IMR-90 (cell line): ENCODE measurements at regions not wholly inside any gene's neighbourhood (a gene's known extent, or its start where the extent isn't known, plus 50 kb on each side); places are given as distances from the start of the nearest gene placed in this dataset.

Experiments used
- ATAC-seq: fragments of 200-7000 bp; cut with Tn5 transposase; 2 replicates; pipeline ENCODE4 v1.9.1; 2020; ENCODE audit warnings: low read depth, mild to moderate bottlenecking, moderate library complexity
- BruUV-seq: library from RNA; stranded (reverse); fragments of 400-500 nt; replicated peaks from 2 replicates; lab custom pipeline; 2021; lab: Mats Ljungman, UMichigan
- CTCF ChIA-PET: fragments of 300-600 bp; formaldehyde crosslinking; extraction: SDS; loops from one replicate; lab custom pipeline; 2021; ENCODE audit warnings: antibody characterized with exemption; lab: Yijun Ruan, JAX
- POLR2A ChIA-PET: fragments of 300-600 bp; sonication (Branson Sonifier 250); formaldehyde crosslinking; loops from one replicate; lab custom pipeline; 2022; ENCODE audit warnings: antibody characterized with exemption; ENCODE audit not compliant: unreplicated experiment; lab: Charles Lee
- DNase-seq: peaks from one replicate; pipeline ENCODE4 v3.0.0; 2013
- H2AFZ ChIP-seq: replicated peaks from 2 replicates; pipeline ENCODE3; 2013; ENCODE audit warnings: low read length, mild to moderate bottlenecking; ENCODE audit not compliant: poor library complexity
- H2AK5ac ChIP-seq: 2 replicates; pipeline ENCODE4 v1.6.1; 2013; ENCODE audit warnings: low read depth, low read length, inconsistent platforms
- H2AK9ac ChIP-seq: replicated peaks from 2 replicates; pipeline ENCODE3; 2013; ENCODE audit warnings: mild to moderate bottlenecking, low read depth, low read length, moderate library complexity; ENCODE audit not compliant: poor library complexity
- H2BK120ac ChIP-seq: 2 replicates; pipeline ENCODE4 v1.6.1; 2013; ENCODE audit warnings: low read depth, low read length, inconsistent platforms
- H2BK15ac ChIP-seq: 3 replicates; pipeline ENCODE4 v1.6.1; 2013; ENCODE audit warnings: low read depth, low read length, inconsistent platforms
- H2BK20ac ChIP-seq: 2 replicates; pipeline ENCODE4 v1.6.1; 2013; ENCODE audit warnings: low read depth, mild to moderate bottlenecking, inconsistent platforms, low read length, moderate library complexity
- H2BK5ac ChIP-seq: 2 replicates; pipeline ENCODE4 v1.6.1; 2013; ENCODE audit warnings: mild to moderate bottlenecking, low read depth, low read length, inconsistent platforms; ENCODE audit not compliant: poor library complexity, severe bottlenecking
- H3K14ac ChIP-seq: replicated peaks from 2 replicates; pipeline ENCODE4 v1.6.1; 2013; ENCODE audit warnings: low read depth, low read length, inconsistent platforms
- H3K18ac ChIP-seq: 2 replicates; pipeline ENCODE4 v1.6.1; 2013; ENCODE audit warnings: low read depth, low read length, control low read depth
- H3K23ac ChIP-seq: 2 replicates; pipeline ENCODE4 v1.6.1; 2013; ENCODE audit warnings: low read depth, low read length, inconsistent platforms
- H3K27ac ChIP-seq: 2 replicates; pipeline ENCODE4 v1.5.1; 2013; ENCODE audit warnings: mild to moderate bottlenecking, control low read depth, low read length; ENCODE audit not compliant: insufficient read depth
- H3K27me3 ChIP-seq: 2 replicates; pipeline ENCODE4 v1.6.1; 2013; ENCODE audit warnings: low read length; ENCODE audit not compliant: control insufficient read depth, insufficient read depth
- H3K36me3 ChIP-seq: 2 replicates; pipeline ENCODE4 v1.6.1; 2013; ENCODE audit warnings: low read length, mixed read lengths; ENCODE audit not compliant: control insufficient read depth, insufficient read depth
- H3K4ac ChIP-seq: 2 replicates; pipeline ENCODE4 v1.6.1; 2013; ENCODE audit warnings: low read depth, low read length, inconsistent platforms
- H3K4me1 ChIP-seq: 2 replicates; pipeline ENCODE4 v1.6.1; 2013; ENCODE audit warnings: low read length, mixed read lengths; ENCODE audit not compliant: control insufficient read depth, insufficient read depth
- H3K4me2 ChIP-seq: 2 replicates; pipeline ENCODE4 v1.6.1; 2013; ENCODE audit warnings: low read depth, mild to moderate bottlenecking, control low read depth, low read length, moderate library complexity
- H3K4me3 ChIP-seq: 2 replicates; pipeline ENCODE4 v1.5.1; 2013; ENCODE audit warnings: low read depth, mild to moderate bottlenecking, control low read depth, low read length, moderate library complexity; ENCODE audit not compliant: insufficient read depth
- H3K56ac ChIP-seq: 2 replicates; pipeline ENCODE4 v1.6.1; 2013; ENCODE audit warnings: low read length, inconsistent platforms; ENCODE audit not compliant: insufficient read depth; ENCODE audit errors: extremely low read depth
- H3K79me1 ChIP-seq, 2 experiments: 2 replicates each; pipeline ENCODE4 v1.6.1; 2013; ENCODE audit warnings: low read length in 2 of 2, inconsistent platforms in 1 of 2, low read depth in 1 of 2
- H3K9ac ChIP-seq: 2 replicates; pipeline ENCODE4 v1.6.1; 2013; ENCODE audit warnings: low read depth, low read length, control low read depth
- H3K9me1 ChIP-seq: 2 replicates; pipeline ENCODE4 v1.6.1; 2013; ENCODE audit warnings: low read length, inconsistent platforms; ENCODE audit not compliant: insufficient read depth
- H3K9me3 ChIP-seq: 2 replicates; pipeline ENCODE4 v1.6.1; 2013; ENCODE audit warnings: low read length; ENCODE audit not compliant: control insufficient read depth, insufficient read depth
- H4K20me1 ChIP-seq: 2 replicates; pipeline ENCODE4 v1.6.1; 2013; ENCODE audit warnings: low read length, inconsistent platforms; ENCODE audit not compliant: insufficient read depth
- H4K5ac ChIP-seq: 2 replicates; pipeline ENCODE4 v1.6.1; 2013; ENCODE audit warnings: mild to moderate bottlenecking, low read depth, low read length, control low read depth
- H4K8ac ChIP-seq, 2 experiments: 2 replicates each; pipeline ENCODE4 v1.6.1; 2013; ENCODE audit warnings: low read depth in 2 of 2, low read length in 2 of 2, control low read depth in 1 of 2, inconsistent platforms in 1 of 2
- H4K91ac ChIP-seq: 2 replicates; pipeline ENCODE4 v1.6.1; 2013; ENCODE audit warnings: low read depth, low read length, inconsistent platforms; ENCODE audit not compliant: insufficient read depth
- BHLHE40 ChIP-seq: fragments of 150-350 bp; IDR thresholded peaks from 2 replicates; pipeline ENCODE4 v1.6.1; 2016; ENCODE audit warnings: mild to moderate bottlenecking, low read depth, low read length
- CEBPB ChIP-seq: IDR thresholded peaks from 2 replicates; pipeline ENCODE4 v1.6.1; 2012; ENCODE audit warnings: low read depth, low read length, improper control_type of control experiment
- CHD1 ChIP-seq: IDR thresholded peaks from 2 replicates; pipeline ENCODE4 v1.6.1; 2012; ENCODE audit warnings: low read depth, low read length, improper control_type of control experiment
- FOS ChIP-seq: fragments of 150-350 bp; IDR thresholded peaks from 2 replicates; pipeline ENCODE4 v1.6.1; 2016; ENCODE audit warnings: low read depth, low read length
- MAFK ChIP-seq: IDR thresholded peaks from 2 replicates; pipeline ENCODE4 v1.6.1; 2012; ENCODE audit warnings: low read depth, low read length, improper control_type of control experiment
- MAZ ChIP-seq: IDR thresholded peaks from 2 replicates; pipeline ENCODE4 v1.6.1; 2012; ENCODE audit warnings: low read depth, mild to moderate bottlenecking, low read length, improper control_type of control experiment, moderate library complexity, borderline replicate concordance
- MXI1 ChIP-seq: IDR thresholded peaks from 2 replicates; pipeline ENCODE4 v1.6.1; 2012; ENCODE audit warnings: low read depth, mild to moderate bottlenecking, low read length, moderate library complexity, borderline replicate concordance
- NFE2L2 ChIP-seq: fragments of 150-350 bp; IDR thresholded peaks from 2 replicates; pipeline ENCODE4 v1.6.1; 2016; ENCODE audit warnings: low read depth, mild to moderate bottlenecking, low read length
- RAD21 ChIP-seq: IDR thresholded peaks from 2 replicates; pipeline ENCODE4 v1.6.1; 2012; ENCODE audit warnings: low read length, improper control_type of control experiment
- RFX5 ChIP-seq: IDR thresholded peaks from 2 replicates; pipeline ENCODE4 v1.8.0; 2012; ENCODE audit warnings: low read depth, mild to moderate bottlenecking, low read length, moderate library complexity
- SMC3 ChIP-seq: fragments of 150-350 bp; IDR thresholded peaks from 2 replicates; pipeline ENCODE4 v1.6.1; 2016; ENCODE audit warnings: low read depth, mild to moderate bottlenecking, antibody characterized with exemption, low read length, moderate library complexity
- WGBS, 2 experiments: methylation state at CpG; one replicate each; pipeline versions ENCODE4 v1.1.5 to v1.1.7; 2013; ENCODE audit warnings: missing lambda C conversion rate in 2 of 2; ENCODE audit not compliant: insufficient read length in 1 of 2; ENCODE audit errors: extremely low coverage in 2 of 2; 5-methylcytosine and 5-hydroxymethylcytosine counted together
- dilution Hi-C: fragments of 300-500 bp; cut with HindIII; formaldehyde crosslinking; loops from one replicate; pipeline ENCODE4 v1.14.3; 2018; ENCODE audit warnings: low sequenced_read_pairs; ENCODE audit not compliant: unreplicated experiment
- in situ Hi-C: fragments of 300-500 bp; cut with MboI; formaldehyde crosslinking; loops from 3 replicates; pipeline ENCODE4 v1.14.3; 2019; ENCODE audit warnings: low sequenced_read_pairs, inconsistent platforms, mixed read lengths
- intact Hi-C: fragments of 100-400 bp; cut with micrococcal nuclease; formaldehyde crosslinking; loops from 2 replicates; pipeline ENCODE4 v1.10.0; 2022
- TF ChIP-seq, protein P1 (sequence below): fragments of 150-350 bp; IDR thresholded peaks from 2 replicates; pipeline ENCODE4 v1.6.1; 2016; ENCODE audit warnings: low read depth, mild to moderate bottlenecking, low read length, moderate library complexity, borderline replicate concordance
- TF ChIP-seq, protein P2 (sequence below): conservative IDR thresholded peaks from 2 replicates; pipeline ENCODE4 v1.5.1; 2012; ENCODE audit warnings: mild to moderate bottlenecking, low read depth, low read length, improper control_type of control experiment
- TF ChIP-seq, protein P3 (sequence below): fragments of 150-350 bp; IDR thresholded peaks from 2 replicates; pipeline ENCODE4 v1.6.1; 2017; ENCODE audit warnings: mild to moderate bottlenecking, antibody characterized with exemption, low read length, low read depth

DNA sequence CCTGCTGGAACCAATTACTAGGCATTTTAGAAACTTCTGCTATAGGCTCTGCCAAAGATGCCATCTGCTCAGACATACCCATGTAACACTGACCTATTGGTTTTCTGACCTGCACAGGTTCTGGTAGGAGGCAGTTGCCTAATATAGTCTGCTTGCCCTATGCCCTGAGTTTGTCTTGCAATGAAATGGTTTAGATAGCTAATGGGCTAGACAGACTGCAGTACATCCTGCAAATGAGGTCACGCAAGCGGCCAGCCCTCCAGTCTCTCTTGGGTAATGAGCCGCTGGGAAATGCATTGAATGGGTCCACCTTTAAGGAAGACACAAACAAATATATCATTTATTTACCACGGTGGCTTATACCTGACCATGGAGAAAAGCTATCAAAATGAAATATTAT is 90.6 kb upstream of the B3GAT2 start:
- intact Hi-C loops = no loop called here
- no peak overlapping the region for H3K23ac ChIP-seq
- no peak overlapping the region for H4K5ac ChIP-seq
- TF ChIP-seq, protein P1, sequence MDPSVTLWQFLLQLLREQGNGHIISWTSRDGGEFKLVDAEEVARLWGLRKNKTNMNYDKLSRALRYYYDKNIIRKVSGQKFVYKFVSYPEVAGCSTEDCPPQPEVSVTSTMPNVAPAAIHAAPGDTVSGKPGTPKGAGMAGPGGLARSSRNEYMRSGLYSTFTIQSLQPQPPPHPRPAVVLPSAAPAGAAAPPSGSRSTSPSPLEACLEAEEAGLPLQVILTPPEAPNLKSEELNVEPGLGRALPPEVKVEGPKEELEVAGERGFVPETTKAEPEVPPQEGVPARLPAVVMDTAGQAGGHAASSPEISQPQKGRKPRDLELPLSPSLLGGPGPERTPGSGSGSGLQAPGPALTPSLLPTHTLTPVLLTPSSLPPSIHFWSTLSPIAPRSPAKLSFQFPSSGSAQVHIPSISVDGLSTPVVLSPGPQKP = no peak
- TF ChIP-seq CHD1 = no peak
- TF ChIP-seq, protein P2, sequence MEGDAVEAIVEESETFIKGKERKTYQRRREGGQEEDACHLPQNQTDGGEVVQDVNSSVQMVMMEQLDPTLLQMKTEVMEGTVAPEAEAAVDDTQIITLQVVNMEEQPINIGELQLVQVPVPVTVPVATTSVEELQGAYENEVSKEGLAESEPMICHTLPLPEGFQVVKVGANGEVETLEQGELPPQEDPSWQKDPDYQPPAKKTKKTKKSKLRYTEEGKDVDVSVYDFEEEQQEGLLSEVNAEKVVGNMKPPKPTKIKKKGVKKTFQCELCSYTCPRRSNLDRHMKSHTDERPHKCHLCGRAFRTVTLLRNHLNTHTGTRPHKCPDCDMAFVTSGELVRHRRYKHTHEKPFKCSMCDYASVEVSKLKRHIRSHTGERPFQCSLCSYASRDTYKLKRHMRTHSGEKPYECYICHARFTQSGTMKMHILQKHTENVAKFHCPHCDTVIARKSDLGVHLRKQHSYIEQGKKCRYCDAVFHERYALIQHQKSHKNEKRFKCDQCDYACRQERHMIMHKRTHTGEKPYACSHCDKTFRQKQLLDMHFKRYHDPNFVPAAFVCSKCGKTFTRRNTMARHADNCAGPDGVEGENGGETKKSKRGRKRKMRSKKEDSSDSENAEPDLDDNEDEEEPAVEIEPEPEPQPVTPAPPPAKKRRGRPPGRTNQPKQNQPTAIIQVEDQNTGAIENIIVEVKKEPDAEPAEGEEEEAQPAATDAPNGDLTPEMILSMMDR = no peak
- no peak for TF ChIP-seq FOS
- no peak for TF ChIP-seq RFX5
- no peak for TF ChIP-seq NFE2L2
- TF ChIP-seq MAFK = no peak
- no peak for TF ChIP-seq SMC3
- no peak for TF ChIP-seq CEBPB
- no peak for TF ChIP-seq MAZ
- TF ChIP-seq MXI1 = no peak
- TF ChIP-seq BHLHE40 = no peak
- TF ChIP-seq RAD21 = no peak
- TF ChIP-seq, protein P3, sequence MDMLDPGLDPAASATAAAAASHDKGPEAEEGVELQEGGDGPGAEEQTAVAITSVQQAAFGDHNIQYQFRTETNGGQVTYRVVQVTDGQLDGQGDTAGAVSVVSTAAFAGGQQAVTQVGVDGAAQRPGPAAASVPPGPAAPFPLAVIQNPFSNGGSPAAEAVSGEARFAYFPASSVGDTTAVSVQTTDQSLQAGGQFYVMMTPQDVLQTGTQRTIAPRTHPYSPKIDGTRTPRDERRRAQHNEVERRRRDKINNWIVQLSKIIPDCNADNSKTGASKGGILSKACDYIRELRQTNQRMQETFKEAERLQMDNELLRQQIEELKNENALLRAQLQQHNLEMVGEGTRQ = no peak
- no peak overlapping the region for H3K14ac ChIP-seq
- POLR2A ChIA-PET = no interaction called here
- H4K91ac ChIP-seq = no peak overlapping the region
- no peak overlapping the region for H2BK20ac ChIP-seq
- H3K4me2 ChIP-seq = no peak overlapping the region
- no peaks in the 10 kb centered on the region for H4K20me1 ChIP-seq
- no peak overlapping the region for H3K9ac ChIP-seq
- H2AK5ac ChIP-seq = no peak overlapping the region
- BruUV-seq = no TSS peak
- H3K27me3 ChIP-seq = no peaks in the 10 kb centered on the region
- H3K79me1 ChIP-seq = no peaks in the 10 kb centered on the region
- no peak overlapping the region for H3K18ac ChIP-seq
- DNase-seq (no peak), ATAC-seq (no peak)
- no peak overlapping the region for H3K27ac ChIP-seq
- in situ Hi-C loops = no loop called here
- H2AFZ ChIP-seq = no peak overlapping the region
- H2BK5ac ChIP-seq = no peak overlapping the region
- no peak overlapping the region for H3K4ac ChIP-seq
- WGBS, 2 experiments = no CpG with 5 or more reads among the region's 4 CpGs
- no peaks in the 10 kb centered on the region for H3K36me3 ChIP-seq
- no peak overlapping the region for H2BK120ac ChIP-seq
- H2AK9ac ChIP-seq = no peak overlapping the region
- no peak overlapping the region for H3K56ac ChIP-seq
- CTCF ChIA-PET = no interaction called here
- H2BK15ac ChIP-seq = no peak overlapping the region
- H4K8ac ChIP-seq = no peak overlapping the region
- dilution Hi-C loops = no loop called here
- no peaks in the 10 kb centered on the region for H3K9me1 ChIP-seq
- H3K9me3 ChIP-seq = no peaks in the 10 kb centered on the region
- no peak overlapping the region for H3K4me3 ChIP-seq
- H3K4me1 ChIP-seq = no peaks in the 10 kb centered on the region
